Activated T-helper 1 cell treated with Interleukin-2 at 50 U/mL for 16 hours (primary cell): ENCODE measurements at regions not wholly inside any gene's neighbourhood (a gene's known extent, or its start where the extent isn't known, plus 50 kb on each side); places are given as distances from the start of the nearest gene placed in this dataset.

Experiments
- DNase-seq: peaks from one replicate; pipeline ENCODE4 v3.0.0-alpha.2; 2020; ENCODE audit warnings: low read depth

DNA sequence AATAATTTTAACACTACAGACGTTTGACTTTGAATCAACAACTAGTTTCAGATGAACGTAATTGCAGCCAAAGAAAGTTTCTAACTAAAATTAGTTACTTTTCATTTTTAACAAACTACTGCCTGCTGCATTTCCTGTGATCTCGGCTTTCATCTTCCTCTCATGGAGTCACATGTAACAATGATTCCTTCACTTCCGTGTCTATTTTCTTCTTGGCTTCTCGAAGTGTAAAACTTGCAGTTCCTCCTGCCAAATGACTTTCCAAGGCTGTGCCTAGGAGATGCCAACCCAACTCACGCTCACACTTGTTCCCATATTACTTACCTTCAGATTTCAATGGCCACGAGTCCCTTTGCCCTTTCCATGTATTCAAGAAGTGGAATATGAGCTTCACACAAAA, 1406.3 kb upstream of the CELF4 start:
- no peak for DNase-seq

DNA sequence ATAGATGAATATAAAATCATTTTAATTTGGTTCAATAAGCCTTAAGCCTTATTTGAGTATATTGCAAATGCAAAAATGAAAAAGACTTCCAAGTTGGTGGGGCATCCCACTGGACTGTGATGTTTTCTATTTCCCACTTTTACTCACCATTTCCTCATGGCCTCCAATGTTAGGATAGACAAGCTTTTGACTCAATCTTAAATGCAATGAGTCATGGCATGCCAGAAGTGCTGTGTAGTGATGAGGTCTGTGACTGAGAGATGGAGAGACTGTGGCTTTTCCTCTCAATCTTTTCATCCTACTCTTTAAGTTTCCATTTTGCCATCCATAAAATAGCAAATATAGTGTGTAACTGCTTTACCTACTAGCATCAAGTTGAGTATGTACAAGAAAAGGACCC, 1401.2 kb upstream of the CELF4 start:
- no peak for DNase-seq

DNA sequence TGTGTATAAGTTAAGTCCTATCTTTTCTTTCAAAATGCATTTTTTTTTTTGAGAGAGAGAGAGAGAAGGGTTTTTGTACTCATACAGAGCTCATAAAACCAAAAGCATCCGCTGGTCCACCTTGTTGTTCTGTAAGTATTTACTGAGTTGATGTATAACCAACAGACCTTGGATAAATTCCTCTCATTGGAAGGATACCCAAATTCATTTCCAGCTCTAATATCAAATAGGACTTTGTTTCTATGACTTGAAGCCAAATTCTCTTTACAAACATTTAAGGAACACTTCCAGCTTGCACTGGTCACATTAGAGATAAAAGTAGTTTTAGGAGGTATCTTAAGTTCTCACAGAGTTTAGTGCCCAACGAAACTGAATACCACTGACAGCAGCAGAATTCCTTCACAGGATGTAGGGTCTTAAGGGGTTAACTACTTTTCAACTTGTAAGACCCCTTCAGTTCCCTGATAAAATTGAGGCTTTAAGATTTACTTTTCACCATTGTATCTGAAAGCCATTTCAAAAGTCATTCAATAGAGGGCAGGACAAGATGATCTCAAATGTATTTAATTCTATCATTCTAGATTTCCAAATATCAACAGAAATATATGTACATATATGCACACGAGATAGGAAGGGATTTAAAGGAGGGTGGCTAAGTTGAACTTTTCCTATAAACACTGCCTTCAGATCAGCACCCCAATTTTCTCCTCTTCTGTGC, 1398.5 kb upstream of the CELF4 start:
- DNase-seq = no peak

DNA sequence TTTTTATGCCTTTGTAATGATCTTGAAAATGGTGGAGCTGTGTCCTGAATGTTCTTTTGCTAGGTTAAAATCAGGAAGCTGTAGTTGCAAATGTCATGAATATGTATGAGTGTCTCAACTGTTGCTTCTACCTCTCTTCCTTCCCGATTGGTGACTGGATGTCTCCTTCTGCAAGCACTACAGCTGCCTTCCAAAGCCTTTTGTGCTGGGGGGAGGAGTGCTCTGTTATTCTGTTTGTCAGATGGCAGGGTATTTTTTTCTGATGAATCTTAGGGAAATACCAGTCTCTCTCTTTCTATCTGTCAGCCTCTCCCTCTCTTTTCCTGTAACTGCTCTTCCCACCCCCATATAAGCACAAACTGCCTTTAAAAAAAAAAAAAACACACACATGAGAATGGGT, 1396.3 kb upstream of the CELF4 start:
- DNase-seq = no peak

DNA sequence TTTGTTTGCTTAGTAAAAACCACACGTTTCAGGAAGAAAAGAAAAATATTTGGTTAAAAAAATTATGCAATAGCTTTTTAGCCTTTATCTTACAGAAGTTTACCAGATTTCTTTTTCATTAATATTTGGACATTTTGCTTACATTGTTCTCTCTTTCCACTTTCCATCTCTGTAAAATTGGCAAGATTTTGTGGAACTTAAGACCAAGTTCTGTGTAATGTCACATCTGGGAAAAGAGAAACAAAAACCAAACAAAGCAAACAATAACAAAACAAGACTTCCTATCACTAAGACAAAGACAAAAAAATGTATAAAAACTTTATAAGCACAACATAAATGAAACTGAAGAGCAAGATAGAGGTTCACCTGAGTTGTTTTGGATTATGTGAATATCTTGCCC, 1392.1 kb upstream of the CELF4 start:
- DNase-seq = no peak

DNA sequence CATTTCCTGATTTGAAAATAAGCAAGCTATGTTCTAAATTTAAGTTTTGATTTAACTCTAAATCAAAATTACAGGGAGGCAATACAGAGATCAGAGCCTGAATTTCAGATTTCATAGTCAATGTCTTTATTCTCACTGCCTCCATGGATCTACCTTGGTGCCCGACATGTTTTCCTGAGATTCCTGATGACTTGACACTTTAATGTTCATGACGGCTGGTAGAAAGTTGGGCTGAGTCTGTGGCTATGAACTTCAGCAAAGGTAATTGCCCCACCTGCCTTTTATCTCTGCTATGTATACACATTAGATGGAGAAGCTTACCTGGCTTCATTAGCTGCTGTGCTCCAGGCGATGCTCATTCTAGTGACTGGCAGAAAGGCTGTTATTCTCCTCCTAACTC, 1390.5 kb upstream of the CELF4 start:
- DNase-seq = no peak

DNA sequence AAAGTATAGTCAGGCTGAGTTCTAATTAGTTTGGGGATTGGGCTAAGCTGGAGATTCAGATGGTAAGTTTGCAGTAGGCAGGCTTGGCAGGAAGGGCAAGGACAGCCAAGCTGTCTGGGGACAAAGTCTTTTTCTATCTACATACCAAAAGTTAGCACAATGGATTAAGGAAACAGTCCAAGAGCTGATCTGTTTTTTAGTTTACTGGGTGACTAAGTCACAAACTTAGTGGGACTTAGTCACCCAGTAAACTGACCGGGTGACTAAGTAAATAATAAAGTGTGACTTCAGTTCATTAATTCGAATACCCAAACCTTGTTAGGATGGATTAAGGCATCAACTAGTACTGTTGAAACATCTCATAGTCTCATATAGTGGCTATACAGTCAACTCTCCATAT, 1386.0 kb upstream of the CELF4 start:
- DNase-seq = no peak

DNA sequence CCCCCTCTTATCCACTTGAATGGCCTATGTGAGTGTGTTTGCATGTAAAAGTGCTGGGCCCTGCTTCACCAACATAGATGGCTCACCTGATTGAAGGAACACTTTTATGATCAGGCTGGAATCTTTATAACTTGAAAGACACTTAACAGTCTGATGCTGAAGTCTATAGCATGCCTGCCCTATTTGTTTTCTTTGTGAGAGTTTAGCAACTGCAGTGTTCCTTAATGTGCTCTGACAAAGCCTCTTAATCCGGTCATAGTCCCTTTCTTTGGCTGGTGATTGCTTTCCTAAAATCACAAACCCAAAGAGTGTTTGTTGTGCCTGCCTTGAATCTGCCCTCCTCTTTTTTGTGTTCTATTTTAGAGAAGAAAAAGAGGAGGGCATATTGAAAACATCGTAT, 1382.8 kb upstream of the CELF4 start:
- no peak for DNase-seq

DNA sequence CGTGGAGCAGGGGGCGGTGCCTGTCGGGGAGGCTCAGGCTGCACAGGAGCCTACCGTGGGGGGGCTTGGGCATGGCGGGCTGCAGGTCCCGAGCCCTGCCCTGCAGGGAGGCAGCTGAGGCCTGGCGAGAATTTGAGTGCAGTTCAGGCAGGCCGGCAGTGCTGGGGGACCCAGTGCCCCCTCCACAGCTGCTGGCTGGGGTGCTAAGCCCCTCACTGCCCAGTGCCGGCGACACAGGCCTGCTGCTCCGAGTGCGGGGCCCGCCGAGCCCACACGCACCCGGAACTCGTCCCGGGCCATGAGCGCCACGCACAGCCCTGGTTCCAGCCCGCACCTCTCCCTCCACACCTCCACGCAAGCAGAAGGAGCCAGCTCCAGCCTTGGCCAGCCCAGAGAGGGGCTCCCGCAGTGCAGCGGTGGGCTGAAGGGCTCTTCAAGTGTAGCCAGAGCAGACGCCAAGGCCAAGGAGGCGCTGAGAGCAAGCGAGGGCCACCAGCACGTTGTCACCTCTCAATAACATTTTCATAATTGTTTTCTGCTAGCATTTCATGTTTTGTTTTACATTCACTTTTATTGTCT, 1378.9 kb upstream of the CELF4 start:
- no peak for DNase-seq

DNA sequence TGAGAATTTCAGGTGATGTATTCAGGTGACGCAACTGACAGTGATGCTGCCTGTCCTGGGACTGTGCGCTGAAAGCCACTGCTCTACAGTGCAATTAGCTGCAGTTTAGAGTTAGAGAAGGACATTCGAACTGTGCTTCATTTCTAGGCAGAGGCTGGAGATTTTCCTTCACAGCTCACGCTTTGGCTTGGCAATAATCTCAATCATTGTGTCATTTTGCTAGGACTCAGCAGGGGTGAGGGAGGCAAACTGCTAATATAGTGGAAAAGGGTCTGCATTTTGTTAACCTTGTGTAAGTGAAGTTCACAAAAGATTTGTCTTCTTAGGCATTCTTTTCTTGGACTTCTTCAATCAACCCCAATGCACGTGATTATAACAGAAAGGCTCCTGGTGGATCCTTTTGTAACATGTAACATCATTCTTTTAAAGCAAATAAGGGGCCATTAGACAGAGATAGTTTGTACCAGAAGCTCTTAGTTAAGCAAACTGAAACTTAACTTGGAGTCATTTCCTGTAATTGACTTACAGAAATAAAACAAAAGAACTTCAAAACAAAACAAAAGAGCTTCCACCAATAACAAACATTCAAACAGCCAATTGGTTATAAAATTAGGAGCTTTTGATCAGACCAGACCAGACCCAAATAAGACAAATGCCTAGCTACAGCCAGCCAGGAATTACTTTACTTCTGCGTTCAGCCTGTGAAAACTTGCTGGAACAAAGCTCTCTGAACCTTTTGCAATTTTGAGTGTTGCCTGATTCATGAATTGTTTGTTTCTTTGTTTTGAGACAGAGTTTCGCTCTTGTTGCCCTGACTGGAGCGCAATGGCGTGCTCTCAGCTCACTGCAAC, 1376.3 kb upstream of the CELF4 start:
- DNase-seq = no peak

DNA sequence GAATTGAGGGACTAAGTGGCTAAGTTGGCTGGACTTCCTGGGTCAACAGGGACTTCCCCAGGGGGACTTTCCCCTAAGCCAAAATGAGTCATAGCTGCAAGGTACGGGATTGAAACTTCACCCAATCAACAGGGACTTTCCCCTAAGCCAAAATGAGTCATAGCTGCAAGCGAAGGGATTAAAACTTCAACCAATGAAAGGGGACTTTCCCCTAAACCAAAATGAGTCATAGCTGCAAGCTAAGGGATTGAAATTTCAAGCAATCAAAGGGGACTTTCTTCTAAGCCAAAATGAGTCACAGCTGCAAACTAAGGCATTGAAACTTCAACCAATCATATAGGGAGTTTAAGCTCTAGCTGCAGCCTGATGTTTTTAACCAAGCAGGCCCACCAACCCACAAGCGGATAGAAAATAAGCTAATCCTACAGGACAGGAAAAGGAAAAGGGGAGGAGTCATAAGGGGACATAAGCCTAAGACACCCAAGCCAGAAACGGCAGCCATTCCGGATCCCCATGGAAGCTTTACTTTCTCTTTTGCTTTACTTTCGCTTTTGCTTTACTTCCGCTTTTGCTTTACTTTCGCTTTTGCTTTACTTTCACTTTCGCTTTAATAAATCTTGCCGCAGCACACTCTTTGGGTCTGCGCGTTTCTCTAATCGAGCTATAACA, 1375.4 kb upstream of the CELF4 start:
- peak; percentile 29 for DNase-seq

DNA sequence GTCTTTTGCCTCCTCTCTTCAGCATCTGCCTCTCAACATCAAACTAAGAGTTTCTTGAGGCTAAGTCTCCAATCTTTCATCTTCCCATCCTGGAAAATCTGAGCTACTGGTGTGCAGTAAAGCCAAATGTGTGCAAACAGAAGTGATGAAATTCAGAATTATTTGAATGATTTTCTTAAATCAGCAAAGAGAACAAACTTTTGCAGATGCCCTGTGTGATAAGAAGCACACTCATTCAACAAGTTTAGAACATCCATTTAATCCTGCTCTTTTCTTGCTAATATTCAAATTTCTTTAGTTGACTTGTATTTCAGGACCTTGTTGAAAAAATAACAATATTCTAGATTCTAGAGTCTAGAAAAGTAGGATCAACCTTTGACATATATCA, 1374.9 kb upstream of the CELF4 start:
- no peak for DNase-seq

DNA sequence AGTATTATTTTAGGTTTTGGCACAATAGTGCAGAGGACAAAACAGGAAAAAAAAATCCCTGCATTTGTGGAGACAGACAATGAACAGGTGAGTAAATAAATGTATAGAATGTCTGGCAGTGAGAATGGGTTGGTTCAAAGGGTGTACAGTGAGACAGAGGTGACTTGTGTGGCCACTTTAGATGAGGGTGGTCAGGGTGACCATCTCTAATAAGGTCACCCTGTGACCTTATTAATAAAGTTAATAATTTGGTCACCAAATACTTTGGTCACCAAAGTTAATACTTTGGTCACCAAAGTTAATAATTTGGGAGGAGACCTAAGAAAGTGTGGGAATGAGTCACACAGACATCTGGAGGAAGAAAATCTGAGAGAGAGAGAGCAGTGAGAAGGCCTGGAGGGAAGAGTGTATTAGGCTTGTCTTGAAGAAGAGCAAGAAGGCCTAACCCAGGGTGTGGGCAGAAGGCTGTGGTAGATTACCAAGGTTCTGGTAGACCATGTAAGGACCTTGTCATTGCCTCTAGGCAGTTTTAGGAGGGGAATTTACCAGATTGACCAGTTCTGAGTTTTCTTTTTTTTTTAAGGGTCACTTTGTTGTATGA, 1368.4 kb upstream of the CELF4 start:
- no peak for DNase-seq

DNA sequence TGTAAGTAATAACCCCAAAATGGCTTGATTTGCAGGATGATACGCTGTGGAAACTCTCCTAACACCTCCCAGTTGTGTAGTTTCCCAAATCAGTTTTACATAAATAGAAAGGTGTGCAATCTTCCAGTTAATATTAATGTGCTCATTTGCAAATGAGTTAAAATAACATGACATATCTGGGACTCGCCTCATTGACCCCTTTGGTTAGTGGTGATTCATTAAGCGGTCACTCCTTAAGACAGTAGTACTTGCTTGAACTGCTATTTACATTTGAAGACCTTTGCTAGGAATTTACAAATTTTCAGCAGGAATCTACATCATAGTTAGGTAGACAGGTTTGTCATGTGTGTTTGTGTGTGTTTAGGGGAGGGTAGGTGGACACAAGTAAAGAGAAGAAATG, 1367.7 kb upstream of the CELF4 start:
- DNase-seq = no peak

DNA sequence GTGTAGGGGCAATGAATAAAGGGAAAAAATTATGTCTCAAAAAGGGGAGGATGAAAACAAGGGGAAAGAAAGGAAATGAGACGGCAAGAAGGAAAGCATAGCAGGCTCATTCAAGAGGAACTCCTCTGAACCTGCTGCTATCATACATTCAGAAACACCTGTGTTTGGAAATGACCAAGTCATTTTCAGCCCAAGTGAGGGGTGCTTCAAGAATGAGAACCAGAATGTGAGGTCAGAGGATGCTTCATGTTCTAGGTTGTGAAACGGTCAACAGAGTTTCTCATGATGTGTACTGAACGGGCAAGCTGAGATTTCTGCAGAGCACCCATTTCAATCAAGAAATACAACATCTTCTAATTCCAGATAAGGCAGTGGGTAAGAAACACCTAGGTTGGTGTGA, 1367.2 kb upstream of the CELF4 start:
- no peak for DNase-seq

DNA sequence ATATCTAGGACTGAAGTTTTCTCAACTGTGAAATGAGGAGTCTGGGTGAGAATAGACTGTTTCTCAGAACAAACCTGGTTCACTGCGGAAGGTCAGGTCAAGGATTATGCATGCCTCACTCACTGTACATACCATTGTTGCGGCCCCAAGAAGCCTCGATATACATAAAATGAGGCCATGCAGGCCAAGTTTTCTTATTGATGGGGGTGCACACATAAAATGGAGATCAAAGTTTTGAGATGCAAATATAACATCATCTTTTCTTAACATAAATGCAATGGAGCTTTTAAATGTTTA, 1366.1 kb upstream of the CELF4 start:
- no peak for DNase-seq

DNA sequence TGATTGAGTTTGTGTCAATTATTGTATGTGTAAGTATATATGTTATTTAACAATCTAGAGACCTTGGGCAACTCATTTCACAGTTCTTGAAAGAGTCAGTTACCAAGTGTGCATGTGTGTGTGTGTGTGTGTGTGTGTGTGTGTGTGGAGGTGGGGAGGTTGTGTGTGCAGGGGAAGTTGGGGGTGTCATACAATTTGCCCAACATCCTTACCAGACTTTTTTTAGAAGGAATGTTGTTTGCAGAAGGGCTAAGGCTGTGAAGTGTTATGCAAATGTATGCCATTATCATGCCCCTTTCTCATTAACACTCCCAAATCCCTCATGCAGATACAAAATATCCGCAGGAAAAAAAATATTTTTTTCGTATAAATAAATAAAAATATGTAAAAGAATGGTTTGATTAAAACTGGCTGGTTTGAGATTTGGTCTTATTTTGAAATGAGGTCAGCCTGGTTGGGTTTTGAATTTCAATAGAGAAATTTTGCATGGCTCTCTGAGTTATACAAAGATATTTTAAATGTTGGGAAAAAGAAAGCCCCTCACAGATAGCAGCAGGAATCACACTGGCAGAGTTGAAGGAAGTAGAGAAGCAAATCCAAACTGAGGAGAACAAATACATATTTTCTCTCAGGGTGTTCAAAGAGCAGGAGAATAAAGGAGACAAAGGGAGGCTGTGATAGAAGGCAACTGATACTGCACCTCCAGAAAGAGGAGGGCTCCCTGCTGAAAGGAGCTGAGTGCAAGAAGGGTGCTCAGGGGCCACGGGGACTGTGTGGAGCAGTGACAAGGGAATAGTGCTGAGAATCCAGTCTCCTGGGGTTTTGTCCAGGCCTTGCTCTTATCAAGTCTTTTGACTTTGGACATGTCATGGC, 1365.5 kb upstream of the CELF4 start:
- no peak for DNase-seq

DNA sequence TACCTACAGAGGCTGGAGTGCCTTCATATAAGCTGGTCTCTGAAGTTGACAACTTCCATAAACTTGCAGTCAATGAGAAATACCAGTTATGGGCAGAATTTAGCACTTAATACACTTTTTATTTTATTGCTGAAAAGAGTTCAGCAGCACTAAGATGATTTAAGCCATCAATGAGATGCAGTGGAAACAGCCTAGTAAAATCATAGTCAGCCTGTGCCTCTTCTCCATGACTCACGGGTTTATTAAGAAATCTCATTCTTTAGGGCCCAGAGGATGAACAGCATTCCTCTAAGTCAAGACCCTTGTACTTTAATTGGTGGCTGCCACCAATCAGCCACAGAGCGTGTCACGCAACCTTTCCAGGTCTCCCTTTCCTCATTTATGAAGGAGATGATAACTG, 1357.9 kb upstream of the CELF4 start:
- DNase-seq = no peak

DNA sequence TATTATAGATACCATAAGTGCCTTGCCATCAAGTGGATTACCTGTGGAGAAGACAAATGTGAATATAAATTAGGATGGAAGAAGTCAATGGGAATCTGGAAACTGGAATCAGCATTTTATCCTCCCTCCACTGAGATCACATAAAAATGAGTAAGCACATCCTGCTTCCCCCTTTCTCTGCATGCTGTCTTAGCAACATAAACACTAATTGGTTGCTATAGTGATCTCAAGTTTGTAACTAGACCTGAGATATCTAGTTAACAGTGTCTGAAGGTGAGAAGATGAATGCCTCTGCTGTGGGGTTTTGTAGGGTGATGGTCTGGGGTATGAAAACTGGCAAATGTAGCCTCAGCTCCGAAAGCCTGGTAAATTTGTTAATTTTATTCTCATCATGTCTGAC, 1357.5 kb upstream of the CELF4 start:
- DNase-seq = no peak

DNA sequence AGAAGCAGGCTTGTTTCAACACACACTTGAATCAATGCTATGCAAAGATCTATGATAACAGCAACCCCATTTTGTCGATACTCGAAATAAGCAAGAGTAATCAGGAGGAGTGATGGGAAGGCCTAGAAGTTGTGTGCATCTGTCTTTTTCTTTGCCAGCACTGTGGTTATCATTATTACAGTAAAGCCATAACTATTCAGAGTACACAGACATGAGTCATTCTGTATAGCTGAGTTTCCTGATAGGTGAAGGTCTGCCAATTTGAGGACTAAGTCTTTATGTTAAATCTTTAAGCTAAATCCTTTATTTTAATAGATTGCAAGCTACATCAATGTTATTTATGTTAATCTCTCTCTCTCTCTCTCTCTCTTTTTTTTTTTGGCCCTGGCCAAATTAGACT, 1344.4 kb upstream of the CELF4 start:
- DNase-seq = no peak

DNA sequence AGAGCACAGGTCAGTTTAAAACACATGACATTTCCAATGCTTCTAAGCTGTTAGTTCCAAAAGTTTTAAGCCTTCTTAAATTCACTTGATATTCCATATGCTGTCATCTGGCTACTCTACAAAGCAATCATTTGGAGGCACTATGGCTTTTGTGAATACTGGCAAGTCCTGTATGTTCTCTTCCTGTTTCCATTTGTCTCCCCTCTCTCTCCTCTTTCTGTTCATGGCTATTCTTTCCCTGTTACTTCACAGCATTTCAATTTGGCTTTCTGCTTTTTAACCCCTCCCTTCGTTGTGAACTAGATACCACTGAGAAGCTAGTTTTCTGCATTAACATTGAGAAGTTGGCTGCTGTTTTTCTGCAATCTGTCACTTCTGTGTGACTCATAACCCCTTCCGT, 1337.2 kb upstream of the CELF4 start:
- DNase-seq = no peak

DNA sequence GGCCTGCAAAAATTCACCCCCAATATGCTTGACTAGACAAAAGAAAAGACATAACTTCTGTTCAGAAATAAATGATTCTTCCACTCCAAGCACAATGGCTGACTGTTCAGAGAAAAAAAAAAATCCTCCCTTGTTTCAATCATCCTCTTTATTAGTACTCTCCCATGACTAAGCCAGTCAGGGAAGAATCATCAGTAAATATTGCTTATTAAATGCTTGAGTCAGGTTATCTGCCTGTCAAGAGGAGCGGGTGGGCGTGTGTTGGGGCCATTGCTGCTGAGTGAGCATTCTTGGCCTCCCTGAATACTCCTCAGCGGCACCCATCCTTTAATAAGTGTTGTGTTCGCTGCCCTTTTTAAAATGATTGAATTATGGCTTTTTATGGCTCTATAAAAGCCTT, 1334.8 kb upstream of the CELF4 start:
- DNase-seq = no peak
